ENCODE measurements at regions not wholly inside any gene's neighbourhood (a gene's known extent, or its start where the extent isn't known, plus 50 kb on each side); places are given as distances from the start of the nearest gene placed in this dataset.

DNA sequence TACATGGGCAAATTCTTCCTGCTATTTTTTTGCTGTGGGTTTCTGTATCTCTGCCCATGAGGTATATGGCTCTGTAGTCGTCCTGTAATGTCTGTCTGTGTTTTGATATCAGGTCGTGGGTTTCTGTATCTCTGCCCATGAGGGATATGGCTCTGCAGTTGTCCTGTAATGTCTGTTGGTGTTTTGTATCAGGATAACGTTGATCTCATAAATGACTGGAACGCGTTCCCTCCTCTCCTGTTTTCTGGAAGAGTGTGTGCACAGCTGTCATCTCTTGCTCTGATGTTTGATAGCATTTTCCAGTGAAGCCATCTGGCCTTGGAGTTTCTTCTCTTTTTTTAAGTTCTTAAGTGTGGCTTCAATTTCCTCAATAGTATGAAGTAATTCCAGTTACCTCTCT, 57.2 kb downstream of the SOX1 start:
- no peak overlapping the region for H3K4me3 Mint-ChIP-seq
- peaks cover 9% of the 10 kb centered on the region for H3K27me3 Mint-ChIP-seq
- no peak overlapping the region for H3K27ac Mint-ChIP-seq
- H3K4me1 Mint-ChIP-seq (ENCODE audit: low read depth) = no peaks in the 10 kb centered on the region
- H3K36me3 Mint-ChIP-seq (ENCODE audit: low read depth) = no peaks in the 10 kb centered on the region
- no peaks in the 10 kb centered on the region for H3K9me3 Mint-ChIP-seq

DNA sequence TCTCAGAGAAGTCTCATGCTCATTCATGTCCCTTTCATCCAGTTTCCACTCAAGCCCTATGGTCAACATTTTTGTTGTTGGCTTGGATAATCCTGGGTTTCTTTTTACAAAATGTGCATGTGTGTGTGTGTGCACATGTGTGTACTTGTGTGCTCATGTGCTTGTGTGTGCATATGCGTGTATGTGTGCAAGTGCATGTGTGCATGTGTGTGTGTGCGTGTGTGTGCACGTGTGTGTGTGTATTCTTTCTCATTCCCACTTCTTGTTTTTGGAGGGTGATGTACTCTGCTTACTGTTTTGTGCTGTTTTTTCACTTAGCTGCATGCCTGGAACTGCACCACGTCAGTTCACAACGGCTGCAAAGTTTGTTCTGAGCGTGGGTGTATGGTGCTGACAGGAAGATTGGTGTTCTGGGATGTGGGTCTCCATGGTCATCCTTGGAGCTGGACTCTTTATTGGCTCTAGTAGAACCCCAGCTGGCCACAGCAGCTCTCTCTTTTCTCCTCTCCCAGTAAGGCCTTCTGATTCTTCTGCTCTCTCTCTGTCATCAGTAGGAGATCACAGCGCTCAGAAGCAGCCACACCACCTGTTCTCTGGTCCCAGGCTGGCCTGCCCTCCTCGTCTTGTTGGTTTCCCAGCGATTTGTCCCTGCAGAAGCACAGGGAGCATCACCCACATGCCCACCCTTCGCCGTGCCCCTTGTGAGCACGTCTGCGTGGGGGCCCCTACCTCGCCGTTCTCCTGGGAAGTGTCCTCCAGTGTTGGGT, 60.8 kb downstream of the SOX1 start:
- no peak overlapping the region for H3K27ac Mint-ChIP-seq
- peaks cover 9% of the 10 kb centered on the region for H3K27me3 Mint-ChIP-seq
- H3K4me1 Mint-ChIP-seq (ENCODE audit: low read depth) = no peaks in the 10 kb centered on the region
- no peaks in the 10 kb centered on the region for H3K36me3 Mint-ChIP-seq (ENCODE audit: low read depth)
- H3K4me3 Mint-ChIP-seq = no peak overlapping the region
- H3K9me3 Mint-ChIP-seq = no peaks in the 10 kb centered on the region

DNA sequence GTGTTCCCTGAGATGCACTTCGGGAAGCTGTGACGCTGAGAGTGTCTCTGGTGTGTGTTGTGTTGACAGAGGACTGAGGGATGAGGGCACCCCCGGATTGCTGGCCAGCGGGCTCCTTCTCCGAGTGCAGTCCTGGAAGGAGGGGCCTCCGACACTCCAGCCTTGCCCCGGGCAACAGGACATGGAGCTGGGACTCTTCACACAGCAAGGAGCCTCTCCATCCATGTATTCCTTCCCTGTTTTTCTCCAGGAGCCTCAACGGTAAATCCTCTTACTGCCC, 61.3 kb downstream of the SOX1 start:
- H3K9me3 Mint-ChIP-seq = no peaks in the 10 kb centered on the region
- no peak overlapping the region for H3K4me3 Mint-ChIP-seq
- H3K36me3 Mint-ChIP-seq (ENCODE audit: low read depth) = no peaks in the 10 kb centered on the region
- H3K27ac Mint-ChIP-seq = no peak overlapping the region
- peaks cover 9% of the 10 kb centered on the region for H3K27me3 Mint-ChIP-seq
- no peaks in the 10 kb centered on the region for H3K4me1 Mint-ChIP-seq (ENCODE audit: low read depth)

DNA sequence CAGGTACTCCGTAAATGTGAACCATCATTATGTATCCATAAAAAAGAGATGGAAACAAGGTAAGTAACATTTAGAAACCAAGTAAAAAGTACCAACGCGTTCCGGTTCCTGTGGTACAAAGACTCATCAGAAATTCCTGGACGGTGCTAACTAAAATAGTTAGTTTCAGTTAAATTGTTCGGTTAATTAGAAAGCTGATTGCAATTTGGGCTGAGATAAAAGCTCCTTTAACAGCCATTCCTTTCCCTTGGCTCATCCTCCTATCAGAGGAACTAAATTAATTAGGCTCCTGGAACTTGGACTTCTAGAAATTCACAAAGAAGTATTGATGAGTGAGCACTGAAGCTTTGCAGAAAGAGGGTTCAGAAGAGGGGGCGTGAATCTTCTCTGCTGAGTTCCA, 63.5 kb downstream of the SOX1 start:
- H3K27me3 Mint-ChIP-seq = peaks cover 12% of the 10 kb centered on the region
- no peaks in the 10 kb centered on the region for H3K9me3 Mint-ChIP-seq
- no peak overlapping the region for H3K27ac Mint-ChIP-seq
- no peaks in the 10 kb centered on the region for H3K36me3 Mint-ChIP-seq (ENCODE audit: low read depth)
- no peaks in the 10 kb centered on the region for H3K4me1 Mint-ChIP-seq (ENCODE audit: low read depth)
- H3K4me3 Mint-ChIP-seq = no peak overlapping the region

DNA sequence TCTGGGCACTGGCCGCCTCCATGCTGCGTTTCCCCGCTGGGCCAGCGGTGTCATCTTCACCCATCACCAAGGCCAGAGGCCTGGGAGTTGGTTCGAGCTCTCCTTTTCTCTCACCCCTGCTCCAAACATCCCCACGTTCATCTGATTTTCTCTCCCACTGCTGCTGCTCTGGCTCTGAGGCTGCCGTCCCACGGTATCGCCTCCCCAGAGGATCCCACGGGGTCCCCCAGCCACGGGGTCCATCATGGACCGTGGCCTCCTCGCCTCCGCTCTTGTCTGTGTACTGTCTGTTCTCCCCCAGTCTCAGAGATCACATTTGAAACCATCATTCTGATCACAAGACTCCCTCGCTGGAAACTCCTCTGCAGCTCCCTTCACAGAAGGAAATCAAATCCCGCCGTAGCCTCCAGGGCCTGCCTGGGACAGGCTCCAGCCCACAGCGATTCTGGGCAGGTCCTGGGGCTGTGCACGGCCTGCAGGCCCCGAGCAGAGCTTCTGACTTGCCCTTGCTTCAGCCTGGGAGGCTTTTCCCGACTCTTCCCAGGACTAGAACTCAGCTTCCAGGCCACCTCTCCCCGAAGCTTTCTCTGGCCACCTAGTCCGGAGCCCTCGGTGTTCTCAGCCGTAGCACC, 64.2 kb downstream of the SOX1 start:
- H3K36me3 Mint-ChIP-seq (ENCODE audit: low read depth) = no peaks in the 10 kb centered on the region
- no peak overlapping the region for H3K27ac Mint-ChIP-seq
- no peaks in the 10 kb centered on the region for H3K9me3 Mint-ChIP-seq
- no peak overlapping the region for H3K4me3 Mint-ChIP-seq
- peaks cover 12% of the 10 kb centered on the region for H3K27me3 Mint-ChIP-seq
- no peaks in the 10 kb centered on the region for H3K4me1 Mint-ChIP-seq (ENCODE audit: low read depth)

DNA sequence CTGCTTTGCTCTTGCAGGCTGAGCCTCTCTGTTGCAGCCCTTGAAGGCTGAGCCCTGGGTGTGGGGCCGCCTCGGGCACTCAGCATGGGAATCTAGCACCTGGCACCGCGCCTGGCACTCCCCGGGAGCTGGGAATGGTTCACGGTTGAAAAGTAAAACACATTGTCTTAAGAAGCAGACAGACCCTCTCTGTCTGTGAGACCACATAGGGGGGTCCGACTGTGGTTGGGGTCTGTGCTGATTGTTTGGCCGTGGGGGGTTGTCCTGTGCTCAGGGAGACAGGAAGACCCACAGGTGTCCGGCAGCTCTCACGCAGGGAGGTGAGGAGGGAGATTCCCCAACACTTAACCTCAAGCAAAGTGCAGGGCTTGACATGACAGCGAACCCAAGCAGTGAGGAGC, 64.8 kb downstream of the SOX1 start:
- no peaks in the 10 kb centered on the region for H3K36me3 Mint-ChIP-seq (ENCODE audit: low read depth)

DNA sequence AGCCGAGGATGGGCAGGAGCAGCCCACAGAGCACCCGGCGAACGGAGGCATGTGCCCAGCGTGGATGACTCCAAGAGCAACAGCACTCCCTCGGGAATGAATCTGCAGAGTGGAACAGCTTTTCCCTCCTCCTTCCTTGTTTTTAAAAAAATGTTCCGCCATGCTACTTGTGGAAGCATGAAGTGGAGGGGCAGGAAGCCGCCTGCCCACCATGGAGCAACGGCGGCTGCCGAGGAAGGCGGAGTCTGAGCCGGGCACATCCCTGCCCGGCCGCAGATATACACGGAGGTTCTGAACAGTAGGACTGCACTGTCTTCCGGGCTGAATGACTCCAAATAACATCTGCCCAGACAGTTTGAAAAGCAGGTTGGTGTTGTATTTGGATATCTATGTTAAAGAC, 65.2 kb downstream of the SOX1 start:
- Mint-ChIP-seq H3K27me3 (peaks cover 11% of the 10 kb centered on the region), H3K4me1 (ENCODE audit: low read depth) (no peaks in the 10 kb centered on the region), H3K27ac (no peak overlapping the region), H3K9me3 (no peaks in the 10 kb centered on the region), H3K4me3 (no peak overlapping the region), H3K36me3 (ENCODE audit: low read depth) (no peaks in the 10 kb centered on the region)

More for the DNA sequence above, 64.8 kb downstream of the SOX1 start:
- Mint-ChIP-seq H3K27me3 (peaks cover 12% of the 10 kb centered on the region), H3K4me1 (ENCODE audit: low read depth) (no peaks in the 10 kb centered on the region), H3K27ac (no peak overlapping the region), H3K9me3 (no peaks in the 10 kb centered on the region), H3K4me3 (no peak overlapping the region)

DNA sequence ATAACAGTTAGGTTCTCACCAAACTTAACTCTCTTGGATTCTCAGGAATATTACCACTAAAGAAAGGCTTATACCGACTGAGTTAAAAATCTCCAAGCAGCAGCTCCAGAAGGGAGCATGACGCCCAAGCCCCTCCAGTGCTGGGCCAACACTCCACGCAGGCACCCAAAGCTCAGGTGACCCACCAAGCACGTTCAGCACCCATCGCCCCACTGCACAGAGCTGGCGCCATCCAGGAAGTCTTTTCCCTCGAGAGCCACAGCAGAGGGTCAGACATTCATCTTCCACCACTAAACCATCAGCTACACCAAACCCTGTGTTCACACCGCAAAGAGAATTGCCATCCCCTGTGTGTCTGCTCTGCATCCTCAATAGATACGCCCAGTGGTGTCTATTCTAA, 65.7 kb downstream of the SOX1 start:
- Mint-ChIP-seq H3K36me3 (ENCODE audit: low read depth) (no peaks in the 10 kb centered on the region), H3K27me3 (peaks cover 9% of the 10 kb centered on the region), H3K4me1 (ENCODE audit: low read depth) (no peaks in the 10 kb centered on the region), H3K9me3 (no peaks in the 10 kb centered on the region), H3K4me3 (no peak overlapping the region), H3K27ac (no peak overlapping the region)

DNA sequence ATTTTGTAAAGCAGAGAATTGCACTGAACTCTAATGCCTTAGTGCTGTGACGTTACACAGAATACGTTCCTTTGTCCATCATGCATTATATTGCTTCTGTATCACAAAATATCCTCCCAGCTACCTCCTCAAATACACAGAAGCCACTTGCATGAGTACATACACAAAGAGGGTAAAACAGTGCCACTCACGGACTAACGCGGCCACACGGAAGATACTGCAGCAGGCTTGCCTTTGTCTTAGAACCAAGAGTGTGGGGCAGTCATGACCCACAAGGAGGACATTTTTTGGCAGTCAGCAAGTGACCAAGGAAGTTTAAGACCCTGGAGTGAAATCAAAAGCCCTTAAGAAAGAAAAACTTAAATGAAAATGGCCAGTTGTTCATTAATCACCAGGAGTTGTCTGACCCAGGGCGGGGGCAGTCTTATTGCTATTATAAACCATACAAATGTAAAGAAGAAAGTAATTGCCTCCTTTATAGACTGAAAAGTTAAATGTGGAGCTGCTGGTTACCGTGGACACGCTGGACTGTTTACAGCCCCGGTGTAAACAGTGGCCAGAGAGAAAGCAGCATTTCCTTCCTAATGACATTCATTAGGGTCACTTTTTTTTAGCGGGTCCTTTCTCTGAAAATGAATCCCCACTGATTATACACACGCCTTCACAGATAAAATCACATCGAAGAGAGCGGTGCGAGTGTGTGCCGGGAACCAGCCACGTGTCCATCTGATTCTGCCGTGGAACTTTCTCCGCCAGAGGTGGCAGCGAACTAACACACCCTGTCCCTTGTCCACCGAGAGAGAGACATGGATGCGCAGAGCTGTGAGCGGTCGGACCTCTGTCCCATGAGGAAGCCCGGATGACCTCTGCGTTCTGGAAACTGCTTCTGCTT, 66.8 kb downstream of the SOX1 start:
- Mint-ChIP-seq H3K27me3 (peaks cover 6% of the 10 kb centered on the region), H3K4me1 (ENCODE audit: low read depth) (no peaks in the 10 kb centered on the region), H3K9me3 (no peaks in the 10 kb centered on the region), H3K27ac (no peak overlapping the region), H3K36me3 (ENCODE audit: low read depth) (no peaks in the 10 kb centered on the region), H3K4me3 (no peak overlapping the region)

DNA sequence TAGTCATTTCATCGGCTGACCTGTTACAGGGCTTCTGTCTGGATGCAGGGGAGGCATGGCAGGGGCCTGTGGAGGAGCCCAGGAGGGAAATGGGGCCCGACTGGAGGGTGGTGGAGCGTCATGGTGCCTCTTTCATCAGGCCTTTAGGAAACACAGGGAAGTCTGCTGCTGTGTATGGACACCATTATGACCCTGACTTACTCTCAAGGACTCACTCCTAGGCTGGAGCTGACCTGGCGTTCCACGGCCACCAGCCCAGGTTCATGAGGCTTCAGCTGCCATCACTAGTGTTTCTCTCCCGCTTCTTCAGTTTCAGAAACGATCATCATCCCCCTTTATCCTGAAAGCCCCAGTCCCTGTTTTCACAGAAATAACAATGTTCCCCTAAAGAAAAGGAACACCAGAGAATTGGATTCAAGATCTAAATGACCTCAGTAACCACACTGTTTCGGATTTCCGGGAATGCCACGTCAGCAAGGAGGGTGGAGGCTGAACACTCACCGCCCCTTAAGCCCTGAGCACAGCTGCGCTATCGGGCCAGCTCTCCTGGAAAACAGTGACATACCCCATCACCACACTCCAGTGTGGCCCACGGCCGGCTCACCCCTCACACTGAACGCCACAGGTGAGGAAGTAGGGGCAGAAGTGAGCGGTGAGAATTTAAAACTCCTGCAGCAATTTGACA, 67.6 kb downstream of the SOX1 start:
- Mint-ChIP-seq H3K4me3 (no peak overlapping the region), H3K27ac (no peak overlapping the region), H3K9me3 (no peaks in the 10 kb centered on the region), H3K36me3 (ENCODE audit: low read depth) (no peaks in the 10 kb centered on the region), H3K4me1 (ENCODE audit: low read depth) (no peaks in the 10 kb centered on the region), H3K27me3 (peaks cover 4% of the 10 kb centered on the region)

DNA sequence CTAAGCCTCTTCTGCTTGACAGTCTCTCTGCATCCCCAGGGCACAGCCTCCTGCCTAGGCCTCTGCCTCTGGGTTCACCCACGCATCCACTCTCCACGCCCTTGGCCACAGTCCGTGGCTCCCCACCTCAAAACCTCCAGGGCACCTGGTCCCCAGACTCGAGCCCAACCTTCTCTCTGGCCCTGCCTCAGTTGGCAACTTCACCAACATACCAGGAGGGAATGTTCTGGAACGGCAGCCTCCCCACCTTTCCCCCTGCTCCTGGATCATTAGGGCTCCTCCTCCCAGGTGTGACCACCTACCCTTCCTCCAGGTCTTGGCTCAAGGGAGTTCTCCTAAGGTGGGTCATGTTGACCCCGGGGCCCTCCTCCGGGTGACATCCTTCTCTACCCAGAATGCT, 69.1 kb downstream of the SOX1 start:
- no peaks in the 10 kb centered on the region for H3K36me3 Mint-ChIP-seq (ENCODE audit: low read depth)

DNA sequence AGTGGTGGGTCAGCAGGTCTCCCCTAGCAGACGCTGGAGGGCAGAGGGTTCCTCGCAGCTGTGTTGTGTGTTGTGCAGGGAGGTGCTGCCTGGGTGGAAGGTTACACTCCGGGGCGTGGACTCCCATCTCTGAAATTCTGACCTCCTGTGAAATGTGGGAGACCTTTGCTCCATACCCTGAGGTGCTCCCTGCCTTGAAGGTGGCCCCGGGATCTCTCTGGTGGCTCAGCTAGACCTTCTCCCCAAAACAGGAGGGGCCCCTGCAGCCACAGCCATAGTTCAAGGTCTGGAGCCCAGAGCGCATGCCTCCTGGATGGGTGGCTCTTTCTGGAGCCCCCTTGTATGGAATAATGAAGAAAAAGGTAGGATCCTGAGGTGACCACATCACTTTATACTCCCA, 70.2 kb downstream of the SOX1 start:
- no peak overlapping the region for H3K27ac Mint-ChIP-seq
- peaks cover 9% of the 10 kb centered on the region for H3K27me3 Mint-ChIP-seq
- H3K4me3 Mint-ChIP-seq = no peak overlapping the region
- no peaks in the 10 kb centered on the region for H3K4me1 Mint-ChIP-seq (ENCODE audit: low read depth)
- no peaks in the 10 kb centered on the region for H3K36me3 Mint-ChIP-seq (ENCODE audit: low read depth)
- no peaks in the 10 kb centered on the region for H3K9me3 Mint-ChIP-seq

More for the DNA sequence above, 69.1 kb downstream of the SOX1 start:
- Mint-ChIP-seq H3K27me3 (peaks cover 7% of the 10 kb centered on the region), H3K4me3 (no peak overlapping the region), H3K9me3 (no peaks in the 10 kb centered on the region), H3K27ac (no peak overlapping the region), H3K4me1 (ENCODE audit: low read depth) (no peaks in the 10 kb centered on the region)

DNA sequence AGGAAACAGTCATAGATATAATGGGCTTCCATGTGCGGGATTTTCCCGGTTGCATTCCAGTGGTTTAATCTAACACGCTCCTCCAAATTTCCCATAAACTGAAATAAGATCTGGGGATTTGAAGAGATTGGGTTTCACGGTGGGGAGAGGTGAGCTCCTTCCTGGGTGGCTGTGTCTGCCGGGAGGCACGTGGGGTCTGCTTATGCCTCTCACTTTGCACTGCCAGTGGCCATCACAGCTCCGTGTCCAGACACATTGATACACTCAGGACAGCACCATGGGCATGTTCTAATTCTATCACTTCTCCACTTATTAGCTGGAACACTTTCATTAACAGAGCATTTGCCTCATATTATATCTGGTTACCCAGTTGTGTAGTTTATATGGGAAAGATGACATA, 73.4 kb downstream of the SOX1 start:
- no peaks in the 10 kb centered on the region for H3K4me1 Mint-ChIP-seq (ENCODE audit: low read depth)
- no peaks in the 10 kb centered on the region for H3K36me3 Mint-ChIP-seq (ENCODE audit: low read depth)
- H3K4me3 Mint-ChIP-seq = no peak overlapping the region
- H3K27me3 Mint-ChIP-seq = peaks cover 5% of the 10 kb centered on the region
- no peak overlapping the region for H3K27ac Mint-ChIP-seq
- no peaks in the 10 kb centered on the region for H3K9me3 Mint-ChIP-seq

DNA sequence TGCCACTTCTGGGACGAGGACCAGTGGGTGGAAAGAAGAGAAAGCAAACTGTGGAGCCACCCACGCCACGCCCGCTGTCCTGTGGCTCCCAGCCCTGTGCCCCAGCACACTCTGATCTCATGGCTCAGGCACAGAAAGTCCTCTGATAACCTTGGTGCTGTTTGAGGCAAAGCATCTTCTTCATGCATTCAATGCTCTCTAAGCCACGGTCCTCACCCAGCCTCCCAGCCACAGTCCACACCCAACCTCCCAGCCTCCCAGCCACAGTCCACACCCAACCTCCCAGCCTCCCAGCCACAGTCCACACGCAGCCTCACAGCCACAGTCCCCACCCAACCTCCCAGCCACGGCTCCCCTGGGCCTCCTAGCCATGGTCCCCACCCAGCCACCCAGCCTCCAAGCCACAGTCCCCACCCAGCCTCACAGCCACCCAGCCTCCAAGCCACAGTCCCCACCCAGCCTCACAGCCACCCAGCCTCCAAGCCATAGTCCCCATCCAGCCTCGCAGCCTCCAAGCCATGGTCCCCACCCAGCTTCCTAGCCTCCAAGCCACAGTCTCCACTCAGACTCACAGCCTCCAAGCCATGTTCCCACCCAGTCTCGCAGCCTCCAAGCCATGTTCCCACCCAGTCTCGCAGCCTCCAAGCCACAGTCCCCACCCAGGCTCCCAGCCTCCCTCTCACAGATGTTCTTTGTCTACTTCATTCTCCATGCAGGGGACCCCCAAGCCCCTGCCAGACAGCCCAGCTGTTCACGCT, 74.9 kb downstream of the SOX1 start:
- no peak overlapping the region for H3K27ac Mint-ChIP-seq
- no peak overlapping the region for H3K4me3 Mint-ChIP-seq
- H3K27me3 Mint-ChIP-seq = peaks cover 5% of the 10 kb centered on the region
- H3K9me3 Mint-ChIP-seq = no peaks in the 10 kb centered on the region
- no peaks in the 10 kb centered on the region for H3K4me1 Mint-ChIP-seq (ENCODE audit: low read depth)
- H3K36me3 Mint-ChIP-seq (ENCODE audit: low read depth) = no peaks in the 10 kb centered on the region
